ENCODE measurements at regions not wholly inside any gene's neighbourhood (a gene's known extent, or its start where the extent isn't known, plus 50 kb on each side); places are given as distances from the start of the nearest gene placed in this dataset.

DNA sequence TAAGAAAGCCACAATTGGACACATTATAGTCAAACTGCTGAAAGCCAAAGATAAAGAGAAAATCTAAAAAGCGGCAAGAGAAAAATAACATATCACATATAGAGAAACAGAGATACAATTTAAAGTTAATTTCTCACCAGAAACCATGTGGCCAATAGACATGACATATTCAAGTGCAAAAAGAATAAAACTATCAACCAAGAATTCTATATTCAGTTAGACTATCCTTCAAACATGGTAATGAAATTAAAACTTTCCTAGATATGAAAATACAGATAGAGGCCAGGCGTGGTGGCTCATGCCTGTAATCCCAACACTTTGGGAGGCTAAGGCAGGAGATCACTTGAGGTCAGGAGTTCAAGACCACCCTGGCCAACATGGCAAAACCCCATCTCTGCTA lies 129.1 kb upstream of the RNF32 start:
- in situ Hi-C loops (cut with HindIII; ENCODE audit: low sequenced_read_pairs), result no loop called here
- no peak overlapping the region for H3K4me3 ChIP-seq (ENCODE audit: low read depth, low read length)
- no peak for DNase-seq (ENCODE audit: low read depth)
- no peak for TF ChIP-seq CTCF (IDR thresholded peaks at IDR 0.05; ENCODE audit: low read depth, low read length, missing control alignments)

DNA sequence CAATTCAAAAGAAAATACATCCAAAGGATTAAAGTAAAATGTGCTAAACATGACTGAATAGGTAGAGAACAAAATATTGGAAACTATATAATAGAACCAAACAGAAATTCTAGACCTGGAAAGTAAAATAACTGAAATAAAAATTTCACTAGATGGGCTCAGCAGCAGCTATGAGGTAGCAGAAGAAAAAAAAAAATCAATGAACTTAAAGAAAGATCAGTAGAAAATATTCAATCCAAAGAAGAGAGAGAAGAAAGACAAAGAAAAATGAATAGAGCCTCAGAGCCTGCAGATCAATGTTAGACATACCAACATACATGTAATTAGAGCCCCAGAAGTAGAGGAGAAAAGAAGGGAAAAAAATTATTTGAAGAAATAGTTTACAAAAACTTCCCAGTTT lies 129.6 kb upstream of the RNF32 start:
- no peak overlapping the region for H3K4me3 ChIP-seq (ENCODE audit: low read depth, low read length)
- DNase-seq (ENCODE audit: low read depth), result no peak
- TF ChIP-seq CTCF (IDR thresholded peaks at IDR 0.05; ENCODE audit: low read depth, low read length, missing control alignments), result no peak

DNA sequence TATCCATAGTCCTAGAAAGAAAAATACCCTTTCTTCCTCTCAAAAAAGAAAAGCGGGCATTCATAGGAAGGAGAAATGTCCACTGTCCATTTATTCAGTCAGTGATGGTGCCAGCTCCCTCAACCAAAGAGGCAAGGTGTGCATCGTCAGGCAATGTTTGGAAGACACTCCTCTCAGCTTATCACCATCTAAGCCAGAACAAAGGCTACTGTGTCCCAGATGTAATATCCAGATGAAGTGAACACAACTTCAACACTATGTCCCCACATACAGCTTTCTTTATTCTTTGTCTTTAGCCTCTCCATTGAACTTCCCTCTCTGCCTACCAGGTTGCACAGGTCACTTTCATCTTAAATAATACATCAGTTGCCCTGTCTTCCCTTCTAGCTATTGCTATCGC lies 131.4 kb upstream of the RNF32 start:
- H3K4me3 ChIP-seq (ENCODE audit: low read depth, low read length), result no peak overlapping the region
- no peak for DNase-seq (ENCODE audit: low read depth)
- TF ChIP-seq CTCF (IDR thresholded peaks at IDR 0.05; ENCODE audit: low read depth, low read length, missing control alignments), result no peak
- in situ Hi-C loops (cut with HindIII; ENCODE audit: low sequenced_read_pairs), result no loop called here

More for the DNA sequence above, 129.6 kb upstream of the RNF32 start:
- in situ Hi-C loops (cut with HindIII; ENCODE audit: low sequenced_read_pairs), result no loop called here

GRCh38 chr7:156505876-156506275 lies 134.7 kb upstream of the RNF32 start:
- no peak overlapping the region for H3K4me3 ChIP-seq (ENCODE audit: low read depth, low read length)
- TF ChIP-seq CTCF (IDR thresholded peaks at IDR 0.05; ENCODE audit: low read depth, low read length, missing control alignments), result no peak
- DNase-seq (ENCODE audit: low read depth), result no peak
- in situ Hi-C loops (cut with HindIII; ENCODE audit: low sequenced_read_pairs), result no loop called here

GRCh38 chr7:156504687-156505545 lies 135.7 kb upstream of the RNF32 start:
- H3K4me3 ChIP-seq (ENCODE audit: low read depth, low read length), result no peak overlapping the region
- TF ChIP-seq CTCF (IDR thresholded peaks at IDR 0.05; ENCODE audit: low read depth, low read length, missing control alignments), result no peak
- DNase-seq (ENCODE audit: low read depth), result peak; percentile 9
- in situ Hi-C loops (cut with HindIII; ENCODE audit: low sequenced_read_pairs), result no loop called here

DNA sequence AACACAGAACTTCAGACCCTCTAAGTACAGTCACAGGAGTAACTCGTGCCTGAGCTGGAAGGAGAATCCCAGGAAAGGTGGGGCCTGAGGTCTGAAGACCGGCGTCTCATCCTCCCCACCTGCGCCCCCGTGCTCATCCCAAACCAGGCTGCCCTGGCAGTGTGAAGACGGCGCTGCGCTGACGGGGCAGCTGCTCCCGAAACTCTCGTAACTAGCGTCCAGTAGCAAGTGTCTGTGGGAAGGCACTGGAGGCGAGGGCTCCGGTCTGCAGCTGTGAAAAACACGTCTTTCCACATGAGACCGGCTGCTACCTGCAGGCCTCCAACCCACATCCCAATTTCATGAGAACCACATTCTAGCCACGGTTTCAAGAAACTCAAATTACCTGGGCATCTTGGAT lies 136.6 kb upstream of the RNF32 start:
- DNase-seq (ENCODE audit: low read depth), result no peak
- in situ Hi-C loops (cut with HindIII; ENCODE audit: low sequenced_read_pairs), result no loop called here
- H3K4me3 ChIP-seq (ENCODE audit: low read depth, low read length), result no peak overlapping the region
- TF ChIP-seq CTCF (IDR thresholded peaks at IDR 0.05; ENCODE audit: low read depth, low read length, missing control alignments), result no peak

All from astrocyte of the cerebellum (primary cell).